Activated gamma-delta T cell (primary cell): ENCODE measurements at regions not wholly inside any gene's neighbourhood (a gene's known extent, or its start where the extent isn't known, plus 50 kb on each side); places are given as distances from the start of the nearest gene placed in this dataset.

Experiments
- DNase-seq: peaks from one replicate; lab custom pipeline; 2025; lab: John Stamatoyannopoulos, UW

DNA sequence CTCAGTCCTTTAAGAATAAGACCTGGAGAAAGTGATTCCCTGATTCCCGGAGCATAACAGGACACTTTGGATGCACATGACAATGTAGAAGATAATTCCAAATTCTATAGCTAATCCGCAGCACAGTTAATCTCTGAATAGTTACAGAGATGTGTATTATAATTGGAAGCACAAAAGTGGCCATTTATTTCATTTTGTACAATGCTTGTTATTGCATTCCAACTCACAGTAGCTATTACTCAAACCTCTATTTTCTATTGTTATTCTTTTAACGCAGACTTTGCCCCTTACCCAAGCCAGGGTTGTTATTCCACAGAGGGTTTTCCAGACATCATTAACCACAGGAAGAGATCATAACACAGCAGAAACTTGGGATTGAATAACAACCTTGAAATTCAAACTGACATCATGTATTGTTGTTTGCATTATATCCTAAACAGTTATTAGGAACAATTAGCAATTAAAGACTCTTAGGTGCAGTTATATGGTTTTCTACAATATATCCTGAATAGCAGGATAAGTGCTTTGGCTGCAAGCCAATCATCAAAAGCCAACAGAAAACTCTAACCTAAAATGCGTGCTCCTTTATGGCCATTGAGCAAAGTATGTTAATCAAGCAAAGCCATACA, 984.0 kb upstream of the TENM3 start:
- no peak for DNase-seq

DNA sequence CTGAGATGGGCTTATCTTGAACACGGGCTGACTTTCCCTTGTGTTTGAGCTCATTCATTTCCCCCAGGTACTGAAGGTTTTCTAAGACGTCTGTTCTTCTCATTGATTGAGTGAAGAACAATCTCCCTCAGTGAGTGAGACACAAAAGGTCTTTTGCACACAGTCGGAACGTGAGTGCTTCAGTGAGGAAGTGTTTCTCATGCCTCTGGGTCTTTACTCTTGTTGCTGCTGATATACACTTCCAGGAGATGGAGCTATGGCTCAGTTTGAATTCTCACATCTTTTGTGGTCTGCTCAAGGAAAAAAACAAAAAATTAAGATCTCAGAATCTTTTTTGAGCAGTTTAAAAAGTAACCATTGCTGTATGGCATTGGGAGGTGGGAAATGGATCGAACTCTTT, 981.9 kb upstream of the TENM3 start:
- no peak for DNase-seq

DNA sequence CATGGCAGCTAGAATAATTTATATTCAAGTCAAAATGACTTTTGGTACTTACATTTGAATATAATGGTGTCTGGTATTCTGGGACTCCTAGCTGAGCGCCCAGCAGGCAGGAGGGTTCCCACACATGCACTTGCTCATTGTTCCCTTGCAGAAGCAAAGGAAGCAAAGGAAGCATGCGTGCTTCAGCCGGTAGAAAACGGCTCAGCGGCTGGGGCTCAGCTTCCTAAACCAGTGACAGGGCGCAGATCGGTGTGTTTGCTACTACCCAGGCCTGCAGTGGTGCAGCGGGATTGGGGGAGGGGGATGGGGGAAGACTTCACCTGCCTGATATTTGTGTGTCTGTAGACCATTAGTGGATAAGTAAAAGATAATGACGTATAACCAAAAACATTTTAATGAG, 978.3 kb upstream of the TENM3 start:
- no peak for DNase-seq

DNA sequence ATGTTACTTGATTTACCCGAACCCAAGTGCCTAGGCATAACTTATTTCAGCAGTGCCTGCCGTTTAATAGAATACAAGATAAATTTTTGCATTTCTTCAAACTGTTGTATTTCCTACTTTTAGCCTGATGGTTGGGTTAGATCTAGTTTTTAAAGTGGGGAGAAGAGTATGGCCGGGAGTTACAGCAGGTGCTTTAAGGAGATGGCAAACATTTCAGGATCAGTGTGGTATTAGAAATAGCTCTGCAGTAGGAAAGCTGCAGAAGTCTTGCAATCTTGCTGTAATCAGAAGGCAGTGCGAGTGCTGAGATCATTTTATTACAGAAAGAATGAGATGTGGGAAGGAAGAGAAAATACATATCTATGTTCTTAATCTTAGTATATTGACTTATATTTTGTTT, 977.8 kb upstream of the TENM3 start:
- DNase-seq = no peak

DNA sequence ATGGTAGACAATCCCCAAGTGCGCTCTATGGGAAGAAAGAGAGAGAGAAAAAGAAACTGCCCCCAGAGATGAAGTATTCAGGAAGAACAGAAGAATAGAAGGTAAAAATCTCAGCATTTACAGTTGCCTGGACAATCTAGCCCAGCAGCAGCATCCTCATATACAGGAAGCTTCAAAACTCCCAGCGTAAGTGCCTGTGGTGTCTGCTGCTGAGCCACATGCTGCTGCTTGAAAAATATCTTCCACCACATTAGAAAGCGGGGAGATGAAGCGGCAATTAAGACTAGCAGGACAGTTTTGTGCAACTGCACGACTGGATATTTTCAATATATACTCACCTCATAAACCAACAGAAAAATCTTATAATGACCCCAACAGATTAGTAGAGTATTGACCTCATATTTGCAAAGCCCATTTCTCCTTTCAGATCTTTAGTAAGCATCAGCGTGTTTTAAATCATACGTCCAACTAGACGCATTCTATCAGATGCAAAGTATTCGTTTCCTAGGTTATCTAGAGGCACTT, 972.0 kb upstream of the TENM3 start:
- no peak for DNase-seq

DNA sequence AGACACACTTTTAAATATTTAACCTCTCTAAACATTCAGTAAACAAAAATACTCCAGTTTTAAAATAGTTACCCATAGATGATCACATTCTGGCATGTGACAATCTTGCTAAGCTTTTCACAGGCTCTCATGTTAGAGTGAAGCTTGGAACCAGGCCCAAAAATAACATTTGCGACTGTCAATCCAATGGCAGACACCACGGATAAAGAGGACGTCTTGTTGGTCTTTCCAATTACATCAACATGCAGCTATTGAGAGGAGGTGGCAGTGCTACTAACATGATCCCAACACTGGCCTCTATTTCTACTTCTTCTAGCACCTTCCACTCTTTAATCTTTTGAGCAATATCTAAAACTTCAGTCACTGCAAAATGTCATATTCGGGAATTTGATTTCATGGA, 970.8 kb upstream of the TENM3 start:
- no peak for DNase-seq

DNA sequence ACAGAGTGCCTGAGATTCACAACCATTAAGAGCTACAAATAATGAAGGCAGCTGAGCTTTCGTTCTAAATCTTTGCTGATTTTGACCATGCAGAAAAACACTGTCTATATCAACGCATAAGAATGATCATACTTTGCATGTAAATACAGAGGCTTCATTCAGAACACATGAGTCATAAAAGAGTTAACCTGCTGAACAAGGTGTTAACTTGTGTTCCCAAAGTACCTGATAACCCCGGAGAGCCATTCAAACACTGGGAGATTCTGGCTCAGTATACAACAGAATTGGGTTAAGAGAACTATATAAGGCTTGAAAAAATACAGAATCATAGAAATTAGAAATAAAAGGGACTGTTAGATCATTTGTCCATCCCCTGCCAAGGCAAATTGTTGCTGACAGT, 964.3 kb upstream of the TENM3 start:
- no peak for DNase-seq

DNA sequence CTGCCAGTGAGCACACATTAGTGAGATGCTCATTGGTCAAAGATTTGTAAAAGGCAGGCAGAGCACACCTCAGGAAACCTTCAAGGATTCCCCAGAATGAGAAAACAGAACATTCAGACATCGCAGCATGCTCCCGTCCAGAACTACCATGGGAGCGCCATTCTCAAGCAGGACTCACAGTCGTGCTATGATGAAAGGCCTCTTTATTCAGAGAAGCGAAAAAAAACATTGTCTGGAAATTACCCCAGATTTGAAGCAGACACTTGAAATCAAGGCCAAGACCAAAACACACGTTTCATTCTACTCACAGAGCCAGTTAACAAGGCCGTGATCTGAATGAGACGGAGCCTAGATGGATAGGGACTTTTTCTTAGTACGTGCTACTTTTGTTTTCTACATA, 961.8 kb upstream of the TENM3 start:
- no peak for DNase-seq

DNA sequence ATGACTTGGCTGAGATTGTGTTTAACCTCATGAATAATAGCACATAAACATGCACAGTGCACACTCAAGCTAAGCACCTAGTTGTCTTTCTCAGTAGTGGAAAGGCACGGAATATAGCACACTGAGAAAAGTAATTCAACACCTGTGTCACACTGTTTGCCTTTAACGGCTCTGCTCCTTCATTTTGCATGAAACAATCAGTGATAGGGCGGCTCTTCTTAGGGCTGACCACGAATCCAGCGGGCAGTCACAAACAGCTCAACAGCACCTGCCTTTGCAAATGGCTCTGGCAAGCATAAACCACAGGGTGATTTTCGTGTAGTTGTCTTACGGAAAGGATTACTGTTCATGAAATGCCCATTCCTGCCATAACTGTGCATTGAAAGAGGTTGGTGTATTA, 954.0 kb upstream of the TENM3 start:
- no peak for DNase-seq

DNA sequence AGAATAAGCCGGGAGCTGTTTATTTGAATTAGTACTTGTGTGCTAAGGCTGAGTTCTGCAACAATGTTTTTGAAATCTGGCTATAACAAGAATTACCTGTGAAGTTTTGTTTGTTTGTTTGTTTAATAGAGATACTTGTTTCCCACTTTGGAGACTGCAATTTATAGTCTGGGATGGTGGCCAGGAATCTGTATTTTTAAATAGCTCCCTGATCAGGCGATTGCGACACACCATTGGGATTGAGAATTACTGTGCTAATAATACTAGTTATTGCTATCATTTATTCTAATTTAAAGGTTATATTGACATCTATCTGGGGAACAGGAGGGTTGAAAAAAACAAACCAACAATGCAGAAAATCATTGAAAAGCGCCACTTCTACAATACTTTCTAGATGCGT, 951.6 kb upstream of the TENM3 start:
- DNase-seq = no peak

DNA sequence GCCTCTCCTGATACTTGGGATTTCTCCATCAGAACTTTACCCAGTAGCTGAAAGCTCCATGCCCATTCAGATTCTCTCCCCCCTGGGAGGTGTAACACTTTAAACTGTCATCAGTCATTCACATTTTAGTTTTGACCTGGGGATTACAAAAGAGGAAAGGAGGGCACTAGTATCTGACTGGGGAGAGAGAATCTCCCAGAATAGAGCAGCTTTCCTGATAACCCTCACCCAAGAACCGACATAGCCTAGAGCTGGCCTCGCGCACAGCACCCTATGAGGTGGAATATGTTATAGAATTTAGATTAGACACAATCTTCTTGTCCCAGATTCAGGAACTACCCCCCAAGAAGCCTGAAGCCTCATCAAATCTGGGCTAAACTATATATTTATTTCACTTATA, 950.2 kb upstream of the TENM3 start:
- DNase-seq = no peak

DNA sequence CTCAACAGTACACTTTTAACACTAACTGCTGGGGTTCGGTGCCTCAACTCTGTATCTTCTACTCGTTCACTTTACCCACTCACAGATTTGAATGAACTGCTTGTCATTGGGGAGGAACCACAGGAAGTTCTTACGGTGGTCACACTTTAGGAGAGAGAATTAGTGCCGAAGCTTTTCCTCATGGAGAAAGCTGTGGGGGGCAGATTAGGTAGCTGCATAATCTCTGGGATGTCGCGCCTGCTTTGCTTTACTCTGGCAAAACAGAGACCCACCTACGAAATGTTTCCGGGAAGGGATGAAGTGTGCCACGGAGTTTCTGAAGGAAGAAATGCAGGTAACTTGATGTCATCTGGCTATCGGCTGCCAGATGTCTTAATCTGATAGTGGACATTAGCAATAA, 949.7 kb upstream of the TENM3 start:
- no peak for DNase-seq

DNA sequence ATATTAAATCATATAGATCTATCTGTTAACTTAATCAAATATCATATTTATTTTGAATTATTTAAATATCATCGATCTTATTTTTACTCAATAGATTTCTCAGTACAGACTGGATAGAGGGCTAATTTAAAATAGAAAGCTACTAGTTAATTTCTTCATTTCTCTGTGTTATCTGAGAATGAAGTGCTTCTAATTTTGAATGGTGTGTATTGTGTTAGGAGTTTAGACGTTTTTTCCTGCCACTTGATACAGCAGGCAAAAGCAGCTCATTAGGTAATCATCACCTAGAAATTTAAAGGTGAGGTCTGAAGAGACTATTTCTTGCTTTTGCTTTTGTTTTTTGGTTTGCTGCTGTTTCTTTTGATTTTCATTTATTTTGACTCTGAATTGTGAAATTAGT, 948.8 kb upstream of the TENM3 start:
- DNase-seq = no peak

DNA sequence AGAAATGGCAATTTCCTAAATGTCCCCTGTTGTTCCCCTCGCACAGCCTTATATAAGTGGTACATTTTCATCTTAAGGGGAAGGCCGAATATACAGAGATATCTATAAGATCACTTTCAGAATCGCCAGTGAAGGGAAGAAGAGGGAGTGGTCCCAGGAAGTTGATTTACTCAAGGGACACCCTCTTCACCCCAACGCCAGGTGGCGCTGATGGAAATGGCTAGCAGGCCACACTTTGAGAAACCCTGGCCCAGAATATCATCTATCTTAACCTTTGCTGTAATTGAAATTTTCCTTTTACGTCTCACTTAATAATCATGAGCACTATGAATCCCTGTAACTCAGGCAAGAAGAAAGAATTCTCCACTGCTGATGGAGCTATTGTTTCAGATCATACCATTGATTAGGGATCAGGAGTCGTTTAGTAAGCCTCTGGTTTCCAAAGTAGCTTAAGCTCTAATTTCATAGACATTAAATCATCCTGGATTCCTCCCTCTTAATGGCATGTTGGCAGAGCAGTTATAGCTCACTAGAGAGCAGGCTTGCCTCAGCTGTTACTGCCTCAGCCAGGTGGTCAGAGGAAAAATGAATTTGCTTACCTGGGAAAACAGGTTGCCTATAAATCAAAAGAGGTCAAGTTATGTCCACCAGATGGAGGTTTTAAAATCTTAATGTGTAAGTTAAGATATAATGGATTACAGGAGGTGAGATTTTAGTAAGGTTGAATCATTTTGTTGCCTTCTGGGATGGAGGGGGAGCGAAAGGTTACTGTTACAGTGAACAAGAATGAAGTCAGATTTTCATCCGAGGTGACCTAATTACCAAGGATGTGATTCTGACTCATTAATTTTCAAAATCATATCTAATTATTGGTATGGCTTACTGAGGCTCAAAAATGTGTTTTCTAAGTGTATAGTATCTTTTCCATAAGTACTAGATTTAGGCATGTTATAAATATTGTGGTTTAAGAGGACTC, 941.2 kb upstream of the TENM3 start:
- no peak for DNase-seq

DNA sequence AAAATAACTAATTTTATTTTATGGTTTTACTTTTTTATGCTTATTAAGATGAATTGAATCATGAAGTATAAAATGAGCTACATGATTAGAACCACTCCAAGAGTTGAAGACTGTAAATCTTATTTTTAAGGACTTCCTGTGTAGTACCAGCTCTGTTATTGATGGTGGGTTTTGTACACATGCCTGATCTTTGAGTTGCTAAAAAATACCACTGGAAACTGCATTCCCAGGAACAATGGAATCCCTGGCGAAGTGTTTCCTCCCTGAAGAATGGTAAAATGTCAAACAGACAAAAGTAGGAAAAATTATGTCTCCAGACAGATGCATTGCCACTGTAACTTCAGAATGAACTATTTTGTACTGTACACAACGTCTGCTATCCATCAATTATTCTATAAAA, 935.4 kb upstream of the TENM3 start:
- DNase-seq = no peak

DNA sequence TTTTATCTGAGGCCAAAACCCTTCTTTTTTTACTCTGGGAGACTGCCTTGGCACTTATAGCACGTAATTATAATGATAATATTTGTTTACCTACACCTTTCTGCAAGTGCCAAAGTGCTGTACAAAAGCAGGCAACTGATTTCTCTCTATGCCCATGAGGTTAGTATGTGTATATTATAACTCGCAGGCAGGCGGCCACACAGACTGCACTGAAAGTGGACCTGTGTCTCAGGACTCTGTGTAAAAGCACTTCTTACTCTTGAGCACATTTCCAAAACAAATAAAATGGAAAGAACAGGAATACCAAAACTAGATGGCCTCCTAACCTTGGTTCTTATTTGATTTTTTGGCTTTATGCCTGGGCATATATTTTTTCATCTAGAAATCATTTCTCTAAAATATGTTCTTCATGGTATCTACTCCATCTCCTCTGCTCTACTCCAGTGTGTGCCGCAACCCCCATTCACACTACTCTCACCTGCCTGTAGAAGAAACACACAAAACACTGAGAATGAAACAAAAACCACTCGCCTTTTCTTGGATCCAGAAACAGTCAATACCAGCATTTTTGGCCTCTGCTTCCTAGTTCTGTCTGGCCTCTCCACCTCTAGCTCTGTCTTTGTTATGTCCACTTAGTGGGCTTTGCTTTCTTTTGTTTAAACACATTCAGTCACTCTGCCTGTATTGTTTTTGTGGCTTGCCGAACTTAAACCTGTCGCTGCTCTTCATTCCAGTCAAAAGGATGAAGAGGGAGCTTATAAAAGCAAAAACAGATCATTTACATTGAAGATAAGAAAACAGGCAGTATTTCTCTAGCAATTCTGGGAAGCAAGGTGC, 934.5 kb upstream of the TENM3 start:
- no peak for DNase-seq

DNA sequence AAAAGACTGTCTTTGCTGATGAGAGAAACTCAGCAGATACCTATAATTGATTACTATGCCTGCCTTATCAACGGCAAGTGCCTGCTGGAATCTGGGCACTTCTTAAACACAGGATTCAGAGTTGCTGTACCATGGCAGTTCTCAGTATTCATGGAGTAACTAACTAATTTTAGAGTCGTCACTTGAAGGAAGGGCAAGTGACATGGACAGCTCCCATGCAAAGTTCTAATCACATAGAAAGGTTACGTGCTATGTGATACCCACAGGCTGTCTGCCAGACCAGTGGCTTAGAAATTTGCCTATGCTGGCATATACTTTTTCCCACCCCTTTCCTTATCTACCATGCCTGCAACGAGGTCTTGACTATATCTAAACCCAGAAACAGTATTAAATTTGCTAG, 931.1 kb upstream of the TENM3 start:
- no peak for DNase-seq

DNA sequence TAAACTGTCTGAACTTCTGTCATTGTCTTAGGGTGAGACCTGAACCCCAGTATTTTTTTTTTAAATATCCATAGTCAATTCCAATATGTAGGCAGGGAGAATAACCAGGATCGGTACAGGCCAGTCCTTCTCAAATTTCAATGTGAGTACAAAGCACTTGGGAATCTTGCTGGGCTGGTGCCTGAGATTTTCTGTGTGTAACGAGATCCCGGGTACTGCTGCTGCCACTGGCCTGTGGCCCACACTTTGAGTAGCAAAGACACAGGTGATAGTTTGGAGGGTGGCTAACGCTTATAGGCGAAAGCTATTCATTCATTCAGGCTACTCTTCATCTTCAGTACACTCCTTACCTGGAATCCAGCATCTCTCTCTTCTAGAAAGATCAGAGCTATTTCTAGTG, 923.6 kb upstream of the TENM3 start:
- DNase-seq = no peak

DNA sequence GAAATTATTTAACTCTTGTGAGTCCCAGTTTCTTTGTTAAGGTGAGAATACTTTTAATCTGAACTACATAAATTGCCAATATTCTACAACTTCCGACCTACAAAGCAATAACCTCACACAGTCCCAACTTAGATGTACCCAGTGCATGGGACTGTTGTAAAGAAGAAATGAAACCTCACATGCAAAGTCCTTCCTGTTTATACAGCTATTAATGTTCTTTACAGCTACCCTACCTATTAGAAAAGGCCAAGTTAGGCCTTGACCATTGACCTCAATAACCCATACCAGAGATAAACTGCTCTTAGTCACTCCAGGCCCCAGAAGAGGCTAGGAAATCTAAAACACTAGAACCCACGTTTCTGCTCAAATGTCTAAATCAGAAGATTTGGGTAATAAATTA, 920.1 kb upstream of the TENM3 start:
- DNase-seq = no peak

DNA sequence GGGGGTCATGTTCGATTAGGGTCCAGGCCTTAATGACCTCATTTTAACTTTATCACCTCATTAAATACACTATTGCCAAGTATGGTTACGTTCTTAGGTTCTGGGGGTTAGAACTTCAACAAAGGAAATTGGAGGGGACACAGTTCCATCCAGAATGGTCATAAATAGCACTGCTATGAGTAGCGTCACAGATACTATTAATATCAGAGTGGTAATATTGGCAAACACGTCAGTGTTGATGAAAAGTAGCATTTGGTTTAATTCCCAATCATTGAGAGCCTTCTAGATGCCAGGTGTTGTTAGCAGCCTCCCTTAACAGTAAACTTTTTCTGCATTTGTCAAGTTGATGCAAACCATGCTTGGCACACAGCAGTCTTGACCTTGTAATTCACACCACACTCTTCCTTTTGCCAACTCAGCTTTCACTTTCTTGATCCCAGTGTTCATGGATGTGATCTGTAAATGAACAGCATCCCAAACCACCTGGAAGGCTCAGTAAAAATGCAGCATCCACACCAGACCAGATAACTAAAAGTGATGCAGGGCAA, 912.5 kb upstream of the TENM3 start:
- DNase-seq = no peak

DNA sequence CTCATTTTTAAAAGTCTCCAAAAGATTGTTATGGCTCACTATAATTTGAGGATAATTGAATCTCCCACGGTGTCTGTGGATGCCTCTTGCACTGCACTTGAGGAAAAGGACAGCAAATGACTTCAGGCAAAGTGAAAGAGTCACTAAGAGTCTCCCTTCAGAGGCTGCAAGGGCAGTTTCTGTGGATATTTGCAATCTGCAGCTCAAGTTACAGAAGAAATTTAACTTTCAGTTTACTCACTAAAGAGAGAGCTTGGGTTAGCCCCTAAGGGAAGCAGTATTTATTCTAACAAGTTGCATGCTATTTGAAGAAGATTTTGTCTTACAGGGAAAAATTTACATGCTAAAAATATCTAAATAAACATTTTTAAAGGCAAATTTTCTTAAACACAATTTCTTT, 912.0 kb upstream of the TENM3 start:
- DNase-seq = no peak

DNA sequence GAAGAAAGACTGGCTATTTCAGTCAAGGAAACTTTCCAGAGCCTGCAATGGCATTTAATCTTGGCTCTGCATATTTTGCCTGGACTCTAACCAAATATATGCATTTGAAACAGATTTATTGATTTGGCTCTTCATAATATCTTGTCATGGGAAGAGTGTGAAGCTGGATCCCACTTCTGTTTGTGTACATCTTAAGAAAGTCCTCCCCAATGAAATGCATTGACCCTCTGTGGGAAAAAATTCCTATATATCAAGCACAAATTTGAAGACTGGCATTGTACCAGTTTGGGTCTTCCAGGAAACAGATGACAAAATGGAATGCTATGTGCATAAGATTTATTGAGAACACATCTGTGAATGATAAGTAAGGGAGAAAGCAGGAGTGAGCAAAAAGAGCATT, 897.3 kb upstream of the TENM3 start:
- DNase-seq = no peak
